ENCODE measurements at regions not wholly inside any gene's neighbourhood (a gene's known extent, or its start where the extent isn't known, plus 50 kb on each side); places are given as distances from the start of the nearest gene placed in this dataset.

DNA sequence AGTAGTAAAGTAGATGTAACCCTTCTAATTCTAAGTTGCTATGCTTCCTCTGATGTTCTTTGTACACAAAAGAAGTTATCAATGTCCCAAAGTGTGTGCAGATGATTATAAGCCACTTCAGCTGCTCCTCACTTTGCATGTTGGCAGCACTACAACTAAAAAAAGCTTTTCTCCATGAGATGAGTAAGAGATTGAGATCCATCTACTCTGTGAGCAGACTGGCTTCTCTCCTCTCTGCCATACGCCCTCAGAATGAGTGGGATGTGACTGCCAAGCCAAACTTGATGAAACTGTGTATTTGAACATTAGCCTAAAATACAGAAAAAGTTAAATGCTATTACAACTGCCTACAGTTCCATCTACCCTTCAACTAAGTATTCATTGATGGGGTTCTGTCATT lies 102.9 kb upstream of the ETV1 start:
- no peak overlapping the region for H3K4me3 Mint-ChIP-seq (ENCODE audit: unreplicated experiment)
- no peaks in the 10 kb centered on the region for H3K27me3 Mint-ChIP-seq (ENCODE audit: unreplicated experiment)
- no peak overlapping the region for H3K27ac Mint-ChIP-seq (ENCODE audit: unreplicated experiment)
- no peaks in the 10 kb centered on the region for H3K36me3 Mint-ChIP-seq (ENCODE audit: low read depth, unreplicated experiment)
- TF ChIP-seq, protein P1, sequence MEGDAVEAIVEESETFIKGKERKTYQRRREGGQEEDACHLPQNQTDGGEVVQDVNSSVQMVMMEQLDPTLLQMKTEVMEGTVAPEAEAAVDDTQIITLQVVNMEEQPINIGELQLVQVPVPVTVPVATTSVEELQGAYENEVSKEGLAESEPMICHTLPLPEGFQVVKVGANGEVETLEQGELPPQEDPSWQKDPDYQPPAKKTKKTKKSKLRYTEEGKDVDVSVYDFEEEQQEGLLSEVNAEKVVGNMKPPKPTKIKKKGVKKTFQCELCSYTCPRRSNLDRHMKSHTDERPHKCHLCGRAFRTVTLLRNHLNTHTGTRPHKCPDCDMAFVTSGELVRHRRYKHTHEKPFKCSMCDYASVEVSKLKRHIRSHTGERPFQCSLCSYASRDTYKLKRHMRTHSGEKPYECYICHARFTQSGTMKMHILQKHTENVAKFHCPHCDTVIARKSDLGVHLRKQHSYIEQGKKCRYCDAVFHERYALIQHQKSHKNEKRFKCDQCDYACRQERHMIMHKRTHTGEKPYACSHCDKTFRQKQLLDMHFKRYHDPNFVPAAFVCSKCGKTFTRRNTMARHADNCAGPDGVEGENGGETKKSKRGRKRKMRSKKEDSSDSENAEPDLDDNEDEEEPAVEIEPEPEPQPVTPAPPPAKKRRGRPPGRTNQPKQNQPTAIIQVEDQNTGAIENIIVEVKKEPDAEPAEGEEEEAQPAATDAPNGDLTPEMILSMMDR (IDR thresholded peaks at IDR 0.05; ENCODE audit: unreplicated experiment) = no peak
- DNase-seq (ENCODE audit: low spot score) = no peak
- H3K9me3 Mint-ChIP-seq (ENCODE audit: unreplicated experiment) = no peaks in the 10 kb centered on the region
- H3K4me1 Mint-ChIP-seq (ENCODE audit: unreplicated experiment) = no peaks in the 10 kb centered on the region

- TF ChIP-seq, protein P1 (IDR thresholded peaks at IDR 0.05; ENCODE audit: unreplicated experiment) = no peak
- no peaks in the 10 kb centered on the region for H3K36me3 Mint-ChIP-seq (ENCODE audit: low read depth, unreplicated experiment)
- H3K4me1 Mint-ChIP-seq (ENCODE audit: unreplicated experiment) = no peaks in the 10 kb centered on the region
- no peak overlapping the region for H3K4me3 Mint-ChIP-seq (ENCODE audit: unreplicated experiment)
- no peaks in the 10 kb centered on the region for H3K9me3 Mint-ChIP-seq (ENCODE audit: unreplicated experiment)
- DNase-seq (ENCODE audit: low spot score) = no peak
- no peak overlapping the region for H3K27ac Mint-ChIP-seq (ENCODE audit: unreplicated experiment)
- no peaks in the 10 kb centered on the region for H3K27me3 Mint-ChIP-seq (ENCODE audit: unreplicated experiment)
Measured at GRCh38 chr7:14085901-14086300, 96.4 kb upstream of the ETV1 start.

DNA sequence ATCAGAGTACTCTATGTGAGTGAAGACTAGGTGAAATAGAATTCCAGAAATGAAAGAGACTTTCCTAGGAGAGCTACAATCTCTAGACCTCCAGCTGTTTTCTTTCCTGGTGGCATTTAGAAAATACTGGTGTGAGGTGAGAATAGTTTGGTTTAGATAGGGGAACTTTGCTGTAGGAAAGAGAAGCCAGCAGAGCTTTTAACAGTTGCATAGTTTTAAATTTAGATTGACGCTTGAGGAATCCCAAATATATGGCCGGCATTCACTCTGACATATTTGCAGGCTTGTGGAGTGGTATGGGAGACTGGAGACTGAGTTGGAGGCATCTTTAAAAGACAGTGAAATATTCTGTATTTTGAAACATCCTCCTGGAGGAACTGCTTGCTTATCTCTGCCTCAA lies 94.3 kb upstream of the ETV1 start:
- TF ChIP-seq, protein P1 (IDR thresholded peaks at IDR 0.05; ENCODE audit: unreplicated experiment) = no peak
- Mint-ChIP-seq H3K4me3 (ENCODE audit: unreplicated experiment) (no peak overlapping the region), H3K27me3 (ENCODE audit: unreplicated experiment) (no peaks in the 10 kb centered on the region), H3K27ac (ENCODE audit: unreplicated experiment) (no peak overlapping the region), H3K36me3 (ENCODE audit: low read depth, unreplicated experiment) (no peaks in the 10 kb centered on the region), H3K4me1 (ENCODE audit: unreplicated experiment) (no peaks in the 10 kb centered on the region), H3K9me3 (ENCODE audit: unreplicated experiment) (no peaks in the 10 kb centered on the region)
- no peak for DNase-seq (ENCODE audit: low spot score)

DNA sequence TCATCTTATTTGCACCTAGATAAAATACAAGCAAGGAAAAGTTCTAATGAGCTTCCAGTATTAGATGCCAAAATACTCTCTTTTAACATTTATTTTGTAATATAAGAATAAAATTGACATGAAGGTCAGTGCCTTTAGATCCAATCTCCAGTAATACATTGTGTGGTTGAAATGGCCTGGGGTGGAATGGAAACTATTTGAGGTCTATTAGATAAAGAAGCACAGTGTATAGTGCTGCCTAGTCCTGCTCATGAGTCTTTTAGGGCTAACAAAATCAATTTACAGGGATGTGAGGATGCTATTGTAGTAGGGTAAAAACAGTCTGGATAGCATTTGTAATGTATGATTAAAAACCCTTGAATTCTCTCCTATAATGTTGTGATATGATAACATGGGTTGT lies 84.5 kb upstream of the ETV1 start:
- H3K9me3 Mint-ChIP-seq (ENCODE audit: unreplicated experiment) = no peaks in the 10 kb centered on the region
- H3K4me1 Mint-ChIP-seq (ENCODE audit: unreplicated experiment) = peaks cover 5% of the 10 kb centered on the region
- TF ChIP-seq, protein P1 (IDR thresholded peaks at IDR 0.05; ENCODE audit: unreplicated experiment) = no peak
- no peaks in the 10 kb centered on the region for H3K27me3 Mint-ChIP-seq (ENCODE audit: unreplicated experiment)
- H3K27ac Mint-ChIP-seq (ENCODE audit: unreplicated experiment) = no peak overlapping the region
- no peak overlapping the region for H3K4me3 Mint-ChIP-seq (ENCODE audit: unreplicated experiment)
- H3K36me3 Mint-ChIP-seq (ENCODE audit: low read depth, unreplicated experiment) = no peaks in the 10 kb centered on the region
- no peak for DNase-seq (ENCODE audit: low spot score)

GRCh38 chr7:14073543-14073942 lies 84.1 kb upstream of the ETV1 start:
- TF ChIP-seq, protein P1 (IDR thresholded peaks at IDR 0.05; ENCODE audit: unreplicated experiment) = no peak
- DNase-seq (ENCODE audit: low spot score) = no peak
- H3K4me3 Mint-ChIP-seq (ENCODE audit: unreplicated experiment) = no peak overlapping the region
- no peaks in the 10 kb centered on the region for H3K27me3 Mint-ChIP-seq (ENCODE audit: unreplicated experiment)
- no peaks in the 10 kb centered on the region for H3K36me3 Mint-ChIP-seq (ENCODE audit: low read depth, unreplicated experiment)
- H3K4me1 Mint-ChIP-seq (ENCODE audit: unreplicated experiment) = peaks cover 5% of the 10 kb centered on the region
- H3K27ac Mint-ChIP-seq (ENCODE audit: unreplicated experiment) = peak overlapping the region; percentile 44
- H3K9me3 Mint-ChIP-seq (ENCODE audit: unreplicated experiment) = no peaks in the 10 kb centered on the region

All from endothelial cell (in vitro differentiated cells).